H9 (cell line): ENCODE measurements at regions not wholly inside any gene's neighbourhood (a gene's known extent, or its start where the extent isn't known, plus 50 kb on each side); places are given as distances from the start of the nearest gene placed in this dataset.

Source experiments
- DNase-seq: peaks from one replicate; pipeline ENCODE4 v3.0.0-alpha.2; 2017
- H2AFZ ChIP-seq: one replicate; pipeline ENCODE4 v1.6.1; 2013; ENCODE audit warnings: mild to moderate bottlenecking, low read length, control low read depth, moderate library complexity
- H2AK5ac ChIP-seq: 2 replicates; pipeline ENCODE4 v1.6.1; 2013; ENCODE audit warnings: low read length, control low read depth, mixed read lengths; ENCODE audit not compliant: insufficient read length
- H2BK120ac ChIP-seq: one replicate; pipeline ENCODE4 v1.6.1; 2013; ENCODE audit warnings: low read depth, mild to moderate bottlenecking, low read length, control low read depth, inconsistent platforms; ENCODE audit not compliant: poor library complexity, severe bottlenecking
- H2BK12ac ChIP-seq: 2 replicates; pipeline ENCODE4 v1.6.1; 2013; ENCODE audit warnings: low read length, control low read depth, mixed read lengths, low read depth; ENCODE audit not compliant: insufficient read length
- H2BK15ac ChIP-seq: 2 replicates; pipeline ENCODE4 v1.6.1; 2013; ENCODE audit warnings: low read depth, low read length, control low read depth
- H2BK20ac ChIP-seq: one replicate; pipeline ENCODE4 v1.6.1; 2013; ENCODE audit warnings: low read depth, mild to moderate bottlenecking, low read length, control low read depth, inconsistent platforms; ENCODE audit not compliant: poor library complexity, severe bottlenecking
- H2BK5ac ChIP-seq: 2 replicates; pipeline ENCODE4 v1.6.1; 2013; ENCODE audit warnings: low read length, control low read depth, mixed read lengths; ENCODE audit not compliant: insufficient read length
- H3K14ac ChIP-seq: 2 replicates; pipeline ENCODE4 v1.6.1; 2013; ENCODE audit warnings: low read length, control low read depth; ENCODE audit not compliant: insufficient read depth
- H3K18ac ChIP-seq: 2 replicates; pipeline ENCODE4 v1.6.1; 2013; ENCODE audit warnings: low read depth, mild to moderate bottlenecking, mixed read lengths, low read length, control low read depth; ENCODE audit not compliant: insufficient read length
- H3K23ac ChIP-seq: 2 replicates; pipeline ENCODE4 v1.6.1; 2013; ENCODE audit warnings: low read length, control low read depth, mixed read lengths, low read depth; ENCODE audit not compliant: insufficient read length
- H3K23me2 ChIP-seq: 2 replicates; pipeline ENCODE4 v1.6.1; 2013; ENCODE audit warnings: low read depth, mild to moderate bottlenecking, mixed read lengths, low read length, control low read depth; ENCODE audit not compliant: insufficient read length, poor library complexity, severe bottlenecking
- H3K27ac ChIP-seq: 2 replicates; pipeline ENCODE4 v1.5.1; 2013; ENCODE audit warnings: low read length, control low read depth, mixed read lengths, low read depth; ENCODE audit not compliant: insufficient read length
- H3K27me3 ChIP-seq: 2 replicates; pipeline ENCODE4 v1.6.1; 2013; ENCODE audit warnings: low read length, control low read depth, inconsistent platforms; ENCODE audit not compliant: insufficient read depth
- H3K4ac ChIP-seq: 2 replicates; pipeline ENCODE4 v1.6.1; 2013; ENCODE audit warnings: low read depth, mild to moderate bottlenecking, control low read depth, inconsistent platforms, low read length, moderate library complexity
- H3K4me1 ChIP-seq: 2 replicates; pipeline ENCODE4 v1.6.1; 2013; ENCODE audit warnings: low read length, control low read depth, inconsistent platforms; ENCODE audit not compliant: insufficient read depth
- H3K4me2 ChIP-seq: 2 replicates; pipeline ENCODE4 v1.6.1; 2013; ENCODE audit warnings: low read length, control low read depth, mixed read lengths; ENCODE audit not compliant: insufficient read length, insufficient read depth
- H3K56ac ChIP-seq: 2 replicates; pipeline ENCODE4 v1.6.1; 2013; ENCODE audit warnings: low read depth, mild to moderate bottlenecking, mixed read lengths, low read length, control low read depth; ENCODE audit not compliant: insufficient read length
- H3K79me1 ChIP-seq: 2 replicates; pipeline ENCODE4 v1.6.1; 2013; ENCODE audit warnings: low read depth, mild to moderate bottlenecking, moderate library complexity, low read length, control low read depth, inconsistent platforms; ENCODE audit not compliant: insufficient read depth, poor library complexity, severe bottlenecking
- H3K79me2 ChIP-seq: 2 replicates; pipeline ENCODE4 v1.6.1; 2013; ENCODE audit warnings: low read length, control low read depth, inconsistent platforms; ENCODE audit not compliant: insufficient read depth
- H3K9ac ChIP-seq: 2 replicates; pipeline ENCODE4 v1.6.1; 2013; ENCODE audit warnings: low read length, control low read depth, mixed read lengths; ENCODE audit not compliant: insufficient read length; ENCODE audit errors: extremely low read depth
- H3K9me3 ChIP-seq: one replicate; pipeline ENCODE4 v1.6.1; 2013; ENCODE audit warnings: low read depth, low read length, inconsistent platforms; ENCODE audit not compliant: control insufficient read depth
- H3T11ph ChIP-seq: one replicate; pipeline ENCODE4 v1.6.1; 2013; ENCODE audit warnings: mild to moderate bottlenecking, low read length, control low read depth, inconsistent platforms
- H4K20me1 ChIP-seq: one replicate; pipeline ENCODE4 v1.6.1; 2013; ENCODE audit not compliant: control insufficient read depth, insufficient read length, insufficient read depth
- H4K5ac ChIP-seq: 2 replicates; pipeline ENCODE4 v1.6.1; 2013; ENCODE audit warnings: low read depth, mild to moderate bottlenecking, mixed read lengths, low read length, control low read depth; ENCODE audit not compliant: insufficient read length
- H4K8ac ChIP-seq: replicated peaks from 2 replicates; pipeline ENCODE4 v1.6.1; 2013; ENCODE audit warnings: low read length, control low read depth, mixed read lengths, low read depth; ENCODE audit not compliant: insufficient read length
- H4K91ac ChIP-seq: 2 replicates; pipeline ENCODE4 v1.6.1; 2013; ENCODE audit warnings: low read depth, mild to moderate bottlenecking, moderate library complexity, mixed read lengths, low read length, control low read depth; ENCODE audit not compliant: insufficient read length
- H3K27ac Mint-ChIP-seq, 3 experiments: 2 replicates in 2 of 3; 3 replicates in 1 of 3; pipeline ENCODE4 v1.8.0; 2020 to 2021; ENCODE audit warnings: mixed read lengths in 3 of 3, mild to moderate bottlenecking in 1 of 3, moderate library complexity in 1 of 3
- H3K27me3 Mint-ChIP-seq: 2 replicates; pipeline ENCODE4 v1.8.0; 2021; ENCODE audit warnings: low read depth, mild to moderate bottlenecking, moderate library complexity, mixed read lengths
- H3K36me3 Mint-ChIP-seq, 3 experiments: 2 replicates in 2 of 3; 3 replicates in 1 of 3; pipeline ENCODE4 v1.8.0; 2020 to 2021; ENCODE audit warnings: low read depth in 3 of 3, mixed read lengths in 3 of 3; ENCODE audit not compliant: insufficient read depth in 1 of 3
- H3K4me1 Mint-ChIP-seq, 2 experiments: 2 replicates each; pipeline ENCODE4 v1.8.0; 2020; ENCODE audit warnings: mixed read lengths in 2 of 2
- H3K4me3 Mint-ChIP-seq, 2 experiments: 2 replicates in 1 of 2; 3 replicates in 1 of 2; pipeline ENCODE4 v1.8.0; 2020 to 2021; ENCODE audit warnings: mild to moderate bottlenecking in 2 of 2, mixed read lengths in 2 of 2, moderate library complexity in 1 of 2
- H3K9me3 Mint-ChIP-seq, 2 experiments: 2 replicates in 1 of 2; 3 replicates in 1 of 2; pipeline ENCODE4 v1.8.0; 2020; ENCODE audit warnings: mild to moderate bottlenecking in 2 of 2, mixed read lengths in 2 of 2, moderate library complexity in 1 of 2
- CTCF ChIP-seq: fragments of 200-600 bp; sonication (generic); conservative IDR thresholded peaks from 3 replicates; pipeline ENCODE4 v1.8.0; 2021; ENCODE audit warnings: antibody characterized with exemption, mild to moderate bottlenecking
- WGBS: extraction: QIAGEN DNeasy Blood & Tissue Kit; methylation state at CpG from one replicate; pipeline ENCODE4 v1.1.7; 2013; ENCODE audit warnings: missing lambda C conversion rate, low lambda C conversion rate, mixed read lengths; ENCODE audit not compliant: insufficient read length; ENCODE audit errors: extremely low coverage; 5-methylcytosine and 5-hydroxymethylcytosine counted together

DNA sequence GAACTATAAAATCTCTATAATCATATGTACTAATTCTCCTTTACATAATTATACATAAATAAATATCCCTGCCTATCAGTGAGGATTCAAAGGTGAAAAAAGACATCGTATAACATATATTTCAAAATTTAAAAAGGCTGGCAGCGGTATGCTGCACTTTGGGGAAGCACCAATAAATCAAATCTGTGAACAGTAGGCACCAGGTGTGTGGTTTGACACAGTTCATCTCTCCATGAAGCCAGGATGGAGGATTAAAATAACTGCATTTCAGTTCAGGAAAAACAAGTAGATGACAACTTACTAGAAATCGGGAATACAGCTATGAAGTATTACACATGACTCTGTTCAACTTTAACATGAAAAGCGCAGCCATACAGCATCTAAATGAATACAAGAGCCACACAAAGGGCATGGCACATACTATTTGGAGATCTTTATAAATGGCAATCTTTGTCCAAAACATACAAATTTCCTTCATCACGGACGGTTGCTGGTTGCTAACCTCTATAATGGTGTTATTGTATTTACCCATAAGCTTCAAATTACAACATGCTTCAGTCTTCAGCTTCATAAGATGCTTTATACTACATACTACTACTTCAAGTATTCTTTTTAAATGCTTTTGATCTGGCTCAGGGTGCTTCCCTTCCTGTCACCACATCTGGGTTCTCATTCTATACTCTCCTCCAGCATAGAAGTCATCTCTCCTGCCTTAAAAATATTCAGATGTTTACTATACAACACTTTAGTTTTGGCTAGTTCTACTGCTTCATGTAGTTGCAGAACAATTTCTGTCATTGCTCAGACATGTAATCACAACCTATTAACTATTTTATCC lies 128.7 kb downstream of the KLF12 start:
- no peaks in the 10 kb centered on the region for H4K20me1 ChIP-seq
- TF ChIP-seq CTCF = no peak
- H2AK5ac ChIP-seq = no peak overlapping the region
- Mint-ChIP-seq H3K27ac (no peak overlapping the region), H3K36me3 (no peaks in the 10 kb centered on the region), H3K4me1 (no peaks in the 10 kb centered on the region; a peak in 1 of 4 replicates), H3K27me3 (no peaks in the 10 kb centered on the region), H3K9me3 (no peaks in the 10 kb centered on the region), H3K4me3 (no peak overlapping the region)
- no peak overlapping the region for H2BK20ac ChIP-seq
- H4K8ac ChIP-seq = no peak overlapping the region
- no peak overlapping the region for H2BK12ac ChIP-seq
- H3K23ac ChIP-seq = no peak overlapping the region
- H3K27ac ChIP-seq = no peak overlapping the region
- no peak overlapping the region for H3K56ac ChIP-seq
- H3K23me2 ChIP-seq = no peaks in the 10 kb centered on the region
- H3K4me1 ChIP-seq = no peaks in the 10 kb centered on the region
- no peaks in the 10 kb centered on the region for H3K27me3 ChIP-seq
- no peak overlapping the region for H4K91ac ChIP-seq
- no peak overlapping the region for H3K14ac ChIP-seq
- H2BK5ac ChIP-seq = no peak overlapping the region
- H2BK15ac ChIP-seq = no peak overlapping the region
- no peak overlapping the region for H3K4me2 ChIP-seq
- H2BK120ac ChIP-seq = no peak overlapping the region
- no peak overlapping the region for H3T11ph ChIP-seq
- no peak overlapping the region for H3K9ac ChIP-seq
- no peak overlapping the region for H2AFZ ChIP-seq
- no peak overlapping the region for H3K18ac ChIP-seq
- H3K4ac ChIP-seq = no peak overlapping the region
- H3K9me3 ChIP-seq = no peaks in the 10 kb centered on the region
- no peaks in the 10 kb centered on the region for H3K79me2 ChIP-seq
- H3K79me1 ChIP-seq = no peaks in the 10 kb centered on the region
- no peak overlapping the region for H4K5ac ChIP-seq
- no CpG with 5 or more reads among the region's 6 CpGs for WGBS
- no peak for DNase-seq
